ENCODE measurements at regions not wholly inside any gene's neighbourhood (a gene's known extent, or its start where the extent isn't known, plus 50 kb on each side); places are given as distances from the start of the nearest gene placed in this dataset.

DNA sequence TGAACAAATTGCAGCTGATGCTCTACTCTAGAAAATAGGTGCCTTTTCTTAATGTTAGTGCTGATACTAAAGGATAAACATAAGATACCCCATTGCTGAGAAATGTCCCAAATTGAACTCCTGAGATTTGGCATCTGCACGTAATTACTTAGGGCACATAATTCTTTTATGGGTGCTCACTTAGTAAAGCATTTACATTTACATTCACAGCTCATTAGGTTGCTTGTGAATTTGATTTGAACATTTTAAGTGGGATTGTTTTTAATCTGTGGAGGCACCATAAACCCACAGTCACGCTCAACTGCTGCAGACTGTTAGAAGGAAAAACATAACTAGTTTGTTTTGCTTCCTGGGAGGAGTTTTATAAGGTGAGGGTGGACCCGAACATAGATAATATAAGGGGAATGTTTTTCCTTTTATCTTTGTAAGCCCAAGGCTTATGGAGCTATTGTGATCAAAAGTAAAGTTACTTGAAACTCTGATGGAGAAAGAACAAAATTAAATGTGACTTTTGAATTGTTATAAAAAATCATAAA lies 560.8 kb downstream of the REEP3 start:
- no peak overlapping the region for H3K27ac ChIP-seq (ENCODE audit: low read length)
- no peak overlapping the region for H2AFZ ChIP-seq (ENCODE audit: low read length)
- TF ChIP-seq EZH2 (optimal IDR thresholded peaks at IDR 0.05; ENCODE audit: low read depth, low read length): no peak
- TF ChIP-seq EZH2phosphoT487 (IDR thresholded peaks at IDR 0.05; ENCODE audit: low read length): no peak
- TF ChIP-seq, protein P1, sequence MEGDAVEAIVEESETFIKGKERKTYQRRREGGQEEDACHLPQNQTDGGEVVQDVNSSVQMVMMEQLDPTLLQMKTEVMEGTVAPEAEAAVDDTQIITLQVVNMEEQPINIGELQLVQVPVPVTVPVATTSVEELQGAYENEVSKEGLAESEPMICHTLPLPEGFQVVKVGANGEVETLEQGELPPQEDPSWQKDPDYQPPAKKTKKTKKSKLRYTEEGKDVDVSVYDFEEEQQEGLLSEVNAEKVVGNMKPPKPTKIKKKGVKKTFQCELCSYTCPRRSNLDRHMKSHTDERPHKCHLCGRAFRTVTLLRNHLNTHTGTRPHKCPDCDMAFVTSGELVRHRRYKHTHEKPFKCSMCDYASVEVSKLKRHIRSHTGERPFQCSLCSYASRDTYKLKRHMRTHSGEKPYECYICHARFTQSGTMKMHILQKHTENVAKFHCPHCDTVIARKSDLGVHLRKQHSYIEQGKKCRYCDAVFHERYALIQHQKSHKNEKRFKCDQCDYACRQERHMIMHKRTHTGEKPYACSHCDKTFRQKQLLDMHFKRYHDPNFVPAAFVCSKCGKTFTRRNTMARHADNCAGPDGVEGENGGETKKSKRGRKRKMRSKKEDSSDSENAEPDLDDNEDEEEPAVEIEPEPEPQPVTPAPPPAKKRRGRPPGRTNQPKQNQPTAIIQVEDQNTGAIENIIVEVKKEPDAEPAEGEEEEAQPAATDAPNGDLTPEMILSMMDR (IDR thresholded peaks at IDR 0.05; ENCODE audit: low read length): no peak
- no peaks in the 10 kb centered on the region for H3K9me3 ChIP-seq (replicated peaks; ENCODE audit: insufficient read depth, low read length)
- no peaks in the 10 kb centered on the region for H3F3A ChIP-seq (ENCODE audit: insufficient read depth, low read length)
- no peaks in the 10 kb centered on the region for H3K36me3 ChIP-seq (replicated peaks; ENCODE audit: insufficient read depth, low read length)
- H3K4me1 ChIP-seq (ENCODE audit: low read length): no peaks in the 10 kb centered on the region
- no peak overlapping the region for H3K4me3 ChIP-seq (ENCODE audit: low read length)
- no peaks in the 10 kb centered on the region for H4K20me1 ChIP-seq (ENCODE audit: insufficient read depth, low read length)
- H3K9ac ChIP-seq (ENCODE audit: low read length): no peak overlapping the region
- H3K4me2 ChIP-seq (ENCODE audit: low read depth, low read length): no peak overlapping the region
- no peaks in the 10 kb centered on the region for H3K9me2 ChIP-seq (replicated peaks; ENCODE audit: insufficient read depth, low read length)
- no peaks in the 10 kb centered on the region for H3K79me2 ChIP-seq (ENCODE audit: low read length)
- no peaks in the 10 kb centered on the region for H3K27me3 ChIP-seq (replicated peaks; ENCODE audit: insufficient read depth, low read length)
- DNase-seq: no peak

DNA sequence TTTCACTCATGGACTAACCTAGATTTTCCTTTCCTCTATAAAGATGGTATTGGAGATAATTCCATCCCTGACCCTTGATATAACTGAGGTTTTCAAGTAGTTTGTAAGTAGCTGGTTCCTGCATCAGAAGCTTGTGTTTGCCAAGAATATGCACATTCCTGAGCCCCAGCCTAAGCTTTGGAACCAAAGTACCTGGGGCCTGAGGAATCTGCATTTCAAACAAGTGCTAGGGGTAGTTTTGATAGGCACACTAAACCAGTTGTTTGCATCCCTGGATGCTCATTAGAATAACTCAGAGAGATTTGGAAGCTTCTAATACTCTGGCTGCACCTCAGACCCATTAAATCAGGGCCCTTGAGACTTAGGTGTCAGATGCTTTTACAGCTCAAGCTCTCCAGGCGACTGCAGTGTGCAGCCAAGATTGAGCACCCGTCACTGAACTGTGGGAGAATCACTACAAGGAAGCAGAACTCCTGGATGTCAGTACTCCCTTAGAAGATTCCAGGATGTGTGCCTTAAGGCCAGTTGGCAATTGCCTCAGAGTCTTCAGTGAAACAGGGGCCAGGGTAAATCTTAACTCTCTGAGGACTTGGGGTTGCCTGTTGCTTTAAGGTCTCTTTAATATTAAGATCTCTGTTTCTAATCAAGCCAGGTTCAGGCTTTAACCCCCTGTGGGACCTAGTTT lies 565.0 kb downstream of the REEP3 start:
- no peak overlapping the region for H2AFZ ChIP-seq (ENCODE audit: low read length)
- no peaks in the 10 kb centered on the region for H4K20me1 ChIP-seq (ENCODE audit: insufficient read depth, low read length)
- no peaks in the 10 kb centered on the region for H3K9me3 ChIP-seq (replicated peaks; ENCODE audit: insufficient read depth, low read length)
- no peaks in the 10 kb centered on the region for H3K9me2 ChIP-seq (replicated peaks; ENCODE audit: insufficient read depth, low read length)
- H3F3A ChIP-seq (ENCODE audit: insufficient read depth, low read length): no peaks in the 10 kb centered on the region
- no peak for DNase-seq
- H3K4me1 ChIP-seq (ENCODE audit: low read length): no peaks in the 10 kb centered on the region
- no peaks in the 10 kb centered on the region for H3K79me2 ChIP-seq (ENCODE audit: low read length)
- H3K9ac ChIP-seq (ENCODE audit: low read length): no peak overlapping the region
- TF ChIP-seq EZH2phosphoT487 (IDR thresholded peaks at IDR 0.05; ENCODE audit: low read length) (no peak), EZH2 (optimal IDR thresholded peaks at IDR 0.05; ENCODE audit: low read depth, low read length) (no peak)
- TF ChIP-seq, protein P1 (IDR thresholded peaks at IDR 0.05; ENCODE audit: low read length): no peak
- no peak overlapping the region for H3K4me2 ChIP-seq (ENCODE audit: low read depth, low read length)
- no peaks in the 10 kb centered on the region for H3K27me3 ChIP-seq (replicated peaks; ENCODE audit: insufficient read depth, low read length)
- no peak overlapping the region for H3K27ac ChIP-seq (ENCODE audit: low read length)
- no peaks in the 10 kb centered on the region for H3K36me3 ChIP-seq (replicated peaks; ENCODE audit: insufficient read depth, low read length)
- no peak overlapping the region for H3K4me3 ChIP-seq (ENCODE audit: low read length)

DNA sequence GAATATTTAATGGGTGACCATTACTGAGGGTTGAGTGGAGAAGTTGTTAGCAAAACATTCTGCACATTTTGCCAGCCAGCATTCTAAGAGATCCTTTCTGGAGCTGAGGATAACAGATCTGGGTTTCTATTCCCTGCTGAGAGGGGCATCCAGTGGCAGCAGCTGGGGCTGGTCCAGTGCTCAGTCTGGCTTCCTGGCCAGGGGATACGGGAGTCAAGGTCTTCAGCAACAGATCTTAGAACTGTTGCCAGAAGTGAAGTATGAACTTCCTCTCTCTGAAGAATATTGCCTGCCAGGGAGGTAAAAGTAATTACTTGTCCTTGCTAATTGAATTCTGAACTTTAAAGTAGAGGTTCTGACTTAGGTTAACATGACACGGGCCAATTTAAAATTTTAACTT lies 568.4 kb downstream of the REEP3 start:
- Histone ChIP-seq H3K79me2 (ENCODE audit: low read length) (no peaks in the 10 kb centered on the region), H3K4me1 (ENCODE audit: low read length) (no peaks in the 10 kb centered on the region), H3K9me3 (replicated peaks; ENCODE audit: insufficient read depth, low read length) (no peaks in the 10 kb centered on the region), H3K27ac (ENCODE audit: low read length) (no peak overlapping the region), H3K36me3 (replicated peaks; ENCODE audit: insufficient read depth, low read length) (no peaks in the 10 kb centered on the region), H3K9ac (ENCODE audit: low read length) (no peak overlapping the region), H2AFZ (ENCODE audit: low read length) (no peak overlapping the region), H3K27me3 (replicated peaks; ENCODE audit: insufficient read depth, low read length) (no peaks in the 10 kb centered on the region), H3K4me3 (ENCODE audit: low read length) (no peak overlapping the region), H3K9me2 (replicated peaks; ENCODE audit: insufficient read depth, low read length) (no peaks in the 10 kb centered on the region), H3K4me2 (ENCODE audit: low read depth, low read length) (no peak overlapping the region), H4K20me1 (ENCODE audit: insufficient read depth, low read length) (no peaks in the 10 kb centered on the region), H3F3A (ENCODE audit: insufficient read depth, low read length) (no peaks in the 10 kb centered on the region)
- no peak for DNase-seq
- TF ChIP-seq, protein P1 (IDR thresholded peaks at IDR 0.05; ENCODE audit: low read length): no peak
- TF ChIP-seq EZH2phosphoT487 (IDR thresholded peaks at IDR 0.05; ENCODE audit: low read length) (no peak), EZH2 (optimal IDR thresholded peaks at IDR 0.05; ENCODE audit: low read depth, low read length) (no peak)

All from MM.1S (cell line).